Mammary epithelial cell (primary cell): ENCODE measurements at regions not wholly inside any gene's neighbourhood (a gene's known extent, or its start where the extent isn't known, plus 50 kb on each side); places are given as distances from the start of the nearest gene placed in this dataset.

Experiments used
- CTCF ChIP-seq, 2 donors: IDR thresholded peaks in 1 of 2; conservative IDR thresholded peaks in 1 of 2; 2 replicates each; pipeline ENCODE4 v1.5.1; 2011 to 2012; ENCODE audit warnings: inconsistent platforms in 2 of 2, low read length in 2 of 2, mild to moderate bottlenecking in 2 of 2, control low read depth in 1 of 2, low read depth in 1 of 2; ENCODE audit not compliant: insufficient read depth in 1 of 2; ENCODE audit errors: extremely low read depth in 1 of 2
- EZH2 ChIP-seq: IDR thresholded peaks from 2 replicates; pipeline ENCODE4 v1.6.1; 2012; ENCODE audit warnings: low read length, inconsistent platforms, borderline replicate concordance

- TF ChIP-seq CTCF (conservative IDR thresholded peaks at IDR 0.05 in 1 of 2, IDR thresholded peaks at IDR 0.05 in 1 of 2; ENCODE audit: extremely low read depth in 1 of 2, insufficient read depth in 1 of 2, low read depth in 1 of 2, low read length in 2 of 2) (no peak), EZH2 (no peak)
Measured at GRCh38 chr2:78586316-78586715, 439.2 kb upstream of the REG3G start.
